HUES48 (cell line): ENCODE measurements at regions not wholly inside any gene's neighbourhood (a gene's known extent, or its start where the extent isn't known, plus 50 kb on each side); places are given as distances from the start of the nearest gene placed in this dataset.
A peak's percentile ranks its signal among the peaks of the same experiment; 100 is the strongest.

Experiments used
- H3K27ac ChIP-seq: one replicate; pipeline ENCODE4 v1.7.0; 2013; ENCODE audit warnings: low read depth, low read length, inconsistent platforms
- H3K27me3 ChIP-seq: 2 replicates; pipeline ENCODE4 v1.6.1; 2013; ENCODE audit warnings: mild to moderate bottlenecking, low read length; ENCODE audit not compliant: control insufficient read depth, insufficient read depth
- H3K36me3 ChIP-seq: 2 replicates; pipeline ENCODE4 v1.6.1; 2013; ENCODE audit warnings: low read length; ENCODE audit not compliant: control insufficient read depth, insufficient read depth
- H3K4me1 ChIP-seq: 2 replicates; pipeline ENCODE4 v1.6.1; 2013; ENCODE audit warnings: mild to moderate bottlenecking, low read length; ENCODE audit not compliant: control insufficient read depth, insufficient read depth
- H3K4me3 ChIP-seq: 2 replicates; pipeline ENCODE4 v1.5.1; 2013; ENCODE audit warnings: mild to moderate bottlenecking, low read depth, low read length
- H3K9ac ChIP-seq: 2 replicates; pipeline ENCODE4 v1.6.1; 2013; ENCODE audit warnings: mild to moderate bottlenecking, low read depth, low read length, moderate library complexity
- H3K9me3 ChIP-seq: 2 replicates; pipeline ENCODE4 v1.6.1; 2013; ENCODE audit warnings: low read length; ENCODE audit not compliant: control insufficient read depth, insufficient read depth

DNA sequence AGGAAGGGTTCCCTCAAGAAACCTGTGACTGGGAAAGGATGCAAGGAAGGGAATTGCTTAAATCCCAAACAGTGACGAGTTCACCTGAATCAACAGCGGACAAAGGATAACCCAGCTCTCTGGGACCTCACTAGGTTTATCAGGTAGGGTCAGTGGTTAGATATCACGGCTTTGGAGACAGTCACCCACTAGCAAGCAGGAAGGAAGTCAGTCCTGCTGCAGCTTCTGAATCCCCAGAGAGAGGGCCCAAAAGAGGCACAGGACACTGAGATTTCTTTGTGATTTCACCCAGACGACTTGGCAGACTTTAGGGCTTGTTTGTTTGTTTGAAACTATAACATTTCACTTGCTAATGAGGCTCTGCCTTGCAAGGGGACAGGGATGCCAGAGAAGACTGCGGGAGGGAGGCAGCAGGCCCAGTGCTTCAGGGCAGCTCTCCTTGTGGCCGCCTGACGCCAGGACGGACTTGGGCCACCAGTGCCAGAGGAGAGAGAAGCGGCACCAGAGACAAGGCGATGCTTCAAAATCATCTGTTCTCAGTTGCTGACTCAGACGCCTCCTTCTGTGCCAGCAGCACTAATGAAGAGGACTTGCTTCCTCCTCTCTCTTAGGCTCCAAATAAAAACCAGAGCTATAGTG lies 275.6 kb upstream of the SLC30A5 start:
- no peak overlapping the region for H3K9ac ChIP-seq
- no peaks in the 10 kb centered on the region for H3K9me3 ChIP-seq
- no peak overlapping the region for H3K4me3 ChIP-seq
- H3K27ac ChIP-seq = peak overlapping the region; percentile 6
- no peaks in the 10 kb centered on the region for H3K36me3 ChIP-seq
- H3K27me3 ChIP-seq = no peaks in the 10 kb centered on the region
- peaks cover 22% of the 10 kb centered on the region for H3K4me1 ChIP-seq

DNA sequence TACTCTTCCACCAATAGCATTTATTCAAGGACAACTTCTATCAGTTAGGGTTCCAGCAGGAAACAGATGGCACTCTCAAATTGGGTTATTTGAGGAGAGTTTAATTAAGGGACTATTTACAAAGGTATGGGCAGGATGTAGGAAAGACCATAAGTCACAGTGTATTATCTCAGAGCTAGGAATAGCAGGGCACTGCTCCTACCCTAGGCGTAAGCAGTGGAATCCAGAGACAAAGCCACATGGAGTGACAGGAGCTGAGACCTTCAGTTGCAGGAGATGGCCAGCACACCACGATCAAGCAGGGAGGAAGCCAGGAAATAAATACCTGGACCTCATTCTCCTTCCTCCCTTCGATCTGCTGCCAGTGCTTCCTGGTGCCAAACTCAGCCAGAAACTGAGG lies 274.9 kb upstream of the SLC30A5 start:
- Histone ChIP-seq H3K36me3 (no peaks in the 10 kb centered on the region), H3K4me1 (peaks cover 22% of the 10 kb centered on the region), H3K9ac (no peak overlapping the region), H3K4me3 (no peak overlapping the region), H3K27me3 (no peaks in the 10 kb centered on the region), H3K9me3 (no peaks in the 10 kb centered on the region), H3K27ac (no peak overlapping the region)

DNA sequence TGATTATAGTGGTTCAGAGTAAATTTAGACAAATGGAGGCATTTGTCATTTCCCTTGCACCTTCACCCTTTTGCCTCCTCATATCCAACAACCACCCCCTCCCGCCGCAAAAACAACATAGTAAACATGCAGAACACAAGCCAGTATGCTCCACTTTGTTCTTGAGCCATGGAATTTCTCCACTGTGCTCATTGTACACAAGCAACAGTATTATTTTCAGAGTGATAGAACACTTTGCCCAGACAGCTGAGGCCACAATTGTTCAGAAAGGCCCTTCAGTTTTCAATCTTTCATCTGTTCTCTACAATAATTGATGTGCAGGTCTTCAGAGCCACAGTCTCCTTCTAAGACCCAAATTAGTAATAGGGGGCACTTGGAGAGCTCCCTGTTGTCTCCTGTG lies 272.8 kb upstream of the SLC30A5 start:
- Histone ChIP-seq H3K27ac (no peak overlapping the region), H3K4me1 (peaks cover 17% of the 10 kb centered on the region), H3K36me3 (no peaks in the 10 kb centered on the region), H3K27me3 (no peaks in the 10 kb centered on the region), H3K4me3 (no peak overlapping the region), H3K9me3 (no peaks in the 10 kb centered on the region), H3K9ac (no peak overlapping the region)

DNA sequence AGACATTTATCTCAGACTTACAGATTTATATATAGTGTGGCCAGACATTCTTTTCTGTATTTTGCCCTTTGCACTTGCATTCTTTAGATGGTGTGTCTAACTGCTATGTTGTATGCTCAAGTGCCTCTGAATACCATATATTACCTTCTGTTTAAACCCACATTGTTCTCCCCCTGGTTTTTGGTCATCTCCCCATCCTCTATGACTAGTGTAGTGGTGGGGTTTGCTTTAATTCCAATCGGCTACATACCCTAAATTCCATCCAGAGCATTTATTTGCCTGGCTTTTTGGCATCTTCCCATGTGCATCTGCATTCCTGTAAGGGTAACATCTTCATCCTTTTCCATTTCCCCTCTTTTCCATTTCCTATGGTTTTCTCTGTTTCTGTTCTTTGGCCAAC lies 271.0 kb upstream of the SLC30A5 start:
- no peak overlapping the region for H3K9ac ChIP-seq
- no peaks in the 10 kb centered on the region for H3K36me3 ChIP-seq
- H3K4me1 ChIP-seq = peaks cover 9% of the 10 kb centered on the region
- H3K27ac ChIP-seq = no peak overlapping the region
- H3K9me3 ChIP-seq = no peaks in the 10 kb centered on the region
- H3K27me3 ChIP-seq = no peaks in the 10 kb centered on the region
- no peak overlapping the region for H3K4me3 ChIP-seq

DNA sequence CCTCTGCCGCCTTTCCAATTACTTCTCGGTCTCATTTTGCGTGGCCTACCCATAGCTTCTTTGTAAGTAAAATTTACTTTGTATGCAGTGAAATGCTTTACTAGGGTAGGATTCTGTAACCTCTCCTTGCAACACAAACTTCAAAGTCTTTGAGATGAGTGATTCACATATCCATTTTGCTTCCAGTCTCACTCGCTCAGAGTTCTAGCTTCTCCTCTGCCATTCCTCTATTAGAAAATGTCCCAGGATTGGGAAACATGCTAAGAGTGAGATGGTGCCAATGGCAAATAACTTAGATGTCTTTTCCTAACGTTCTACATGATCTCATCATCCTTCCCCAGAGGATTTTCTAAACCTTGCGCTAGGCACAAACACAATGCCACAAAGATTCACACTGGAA lies 270.5 kb upstream of the SLC30A5 start:
- no peaks in the 10 kb centered on the region for H3K36me3 ChIP-seq
- H3K9ac ChIP-seq = no peak overlapping the region
- H3K27me3 ChIP-seq = no peaks in the 10 kb centered on the region
- H3K4me1 ChIP-seq = peaks cover 4% of the 10 kb centered on the region
- no peak overlapping the region for H3K4me3 ChIP-seq
- no peaks in the 10 kb centered on the region for H3K9me3 ChIP-seq
- no peak overlapping the region for H3K27ac ChIP-seq

DNA sequence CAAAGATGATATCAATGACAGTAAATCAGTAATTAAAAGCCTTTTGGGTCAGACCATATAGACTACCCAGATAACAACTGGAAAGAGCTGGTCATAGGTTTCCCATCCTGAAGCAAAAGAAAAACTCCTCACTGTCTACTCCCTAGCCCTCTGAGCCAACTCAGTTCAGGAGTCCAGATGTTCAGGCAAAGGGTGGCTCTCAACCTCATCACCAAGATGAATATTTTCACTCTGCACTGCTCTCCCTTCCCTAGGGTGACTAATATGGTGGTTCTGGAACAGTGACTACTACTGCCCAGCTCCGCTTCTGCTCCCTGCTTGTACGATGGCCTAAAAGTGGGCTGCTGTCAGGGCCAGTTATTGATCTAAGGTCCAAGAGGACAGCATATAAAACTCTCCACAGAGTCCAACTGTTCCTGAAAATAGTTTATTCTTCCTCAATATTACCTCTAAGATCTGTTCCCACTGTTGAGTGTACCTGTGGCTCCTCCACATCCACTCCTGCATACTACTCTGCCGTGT lies 263.4 kb upstream of the SLC30A5 start:
- Histone ChIP-seq H3K27ac (no peak overlapping the region), H3K9me3 (no peaks in the 10 kb centered on the region), H3K27me3 (no peaks in the 10 kb centered on the region), H3K4me3 (no peak overlapping the region), H3K9ac (no peak overlapping the region), H3K36me3 (no peaks in the 10 kb centered on the region), H3K4me1 (peaks cover 7% of the 10 kb centered on the region)

DNA sequence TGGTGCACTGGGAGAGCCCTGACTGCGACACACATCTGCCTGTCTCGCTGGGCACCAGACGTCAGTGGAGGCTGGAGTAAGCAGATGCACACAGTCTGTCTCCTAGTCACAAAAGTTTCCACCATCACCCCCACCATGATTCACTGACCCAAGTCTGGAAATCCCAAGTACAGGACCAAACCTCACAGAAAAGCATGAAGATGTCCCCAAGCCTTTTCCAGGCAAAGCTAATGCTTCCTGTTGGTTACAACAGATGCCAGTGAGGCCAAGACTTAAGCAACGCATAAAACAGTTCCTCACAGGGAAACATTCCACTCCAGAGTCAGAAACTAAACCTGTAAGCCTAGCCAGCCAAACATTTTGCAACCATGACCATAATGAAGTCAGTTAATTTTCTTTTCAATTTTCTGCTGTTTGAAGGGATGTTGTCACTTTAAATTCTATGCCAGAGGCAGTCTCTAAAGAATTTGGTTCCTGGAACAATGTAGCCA lies 259.3 kb upstream of the SLC30A5 start:
- Histone ChIP-seq H3K4me3 (no peak overlapping the region), H3K9ac (no peak overlapping the region), H3K4me1 (peaks cover 7% of the 10 kb centered on the region), H3K36me3 (no peaks in the 10 kb centered on the region), H3K27me3 (no peaks in the 10 kb centered on the region), H3K9me3 (no peaks in the 10 kb centered on the region), H3K27ac (no peak overlapping the region)

DNA sequence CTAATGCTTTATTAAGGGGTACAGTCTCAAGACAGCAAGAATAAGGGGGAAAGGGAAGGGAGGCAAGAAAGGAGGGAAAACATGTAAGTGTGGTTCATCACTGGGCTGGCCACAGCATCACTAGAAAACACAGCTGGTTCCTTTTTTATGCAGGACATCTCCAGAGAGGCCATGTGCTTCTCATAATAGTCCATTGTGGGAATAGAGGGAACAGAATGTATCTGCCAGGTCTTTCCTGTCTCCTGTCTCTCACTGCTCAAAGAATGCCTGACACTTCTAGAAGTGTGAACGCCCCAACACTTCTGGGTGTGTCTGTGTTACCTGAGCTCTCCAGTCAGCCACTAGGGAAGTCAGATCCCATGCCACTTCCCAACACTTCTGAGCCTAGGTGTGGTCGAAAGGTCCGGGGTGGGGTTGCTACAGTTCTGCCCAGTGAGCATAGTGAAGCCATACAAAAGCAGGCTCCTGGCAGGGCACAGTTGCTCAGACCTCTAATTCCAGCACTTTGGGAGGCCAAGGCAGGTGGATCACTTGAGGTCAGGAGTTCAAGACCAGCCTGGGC lies 255.6 kb upstream of the SLC30A5 start:
- Histone ChIP-seq H3K4me3 (no peak overlapping the region), H3K9ac (no peak overlapping the region), H3K36me3 (no peaks in the 10 kb centered on the region), H3K9me3 (no peaks in the 10 kb centered on the region), H3K4me1 (peaks cover 7% of the 10 kb centered on the region), H3K27me3 (no peaks in the 10 kb centered on the region), H3K27ac (no peak overlapping the region)

DNA sequence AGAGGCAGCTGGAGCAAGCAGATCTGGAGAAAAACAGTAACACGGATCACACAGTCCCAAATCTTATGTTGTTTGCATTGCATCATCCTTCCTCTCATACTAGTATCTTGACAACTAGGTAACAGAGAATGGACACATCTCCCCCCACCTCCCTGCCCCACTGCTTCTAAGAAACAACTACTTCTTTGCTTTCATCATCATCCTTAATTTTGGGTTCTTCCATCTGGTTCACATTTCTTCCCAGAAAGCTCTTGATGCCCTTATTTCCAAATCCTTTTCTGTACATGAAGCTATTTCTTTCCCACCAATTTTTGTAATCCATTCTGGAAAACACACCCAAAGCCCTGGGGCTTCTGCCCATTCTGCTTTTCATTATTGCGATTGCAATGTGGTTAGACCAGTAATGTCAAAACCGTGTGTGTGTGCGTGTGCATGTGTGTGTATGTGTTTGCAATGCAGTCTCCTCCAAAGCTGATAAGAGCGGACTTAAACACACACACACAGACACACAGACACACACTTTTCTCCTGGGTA lies 254.7 kb upstream of the SLC30A5 start:
- Histone ChIP-seq H3K9me3 (no peaks in the 10 kb centered on the region), H3K27me3 (no peaks in the 10 kb centered on the region), H3K9ac (no peak overlapping the region), H3K4me3 (no peak overlapping the region), H3K27ac (no peak overlapping the region), H3K36me3 (no peaks in the 10 kb centered on the region), H3K4me1 (peaks cover 7% of the 10 kb centered on the region)

DNA sequence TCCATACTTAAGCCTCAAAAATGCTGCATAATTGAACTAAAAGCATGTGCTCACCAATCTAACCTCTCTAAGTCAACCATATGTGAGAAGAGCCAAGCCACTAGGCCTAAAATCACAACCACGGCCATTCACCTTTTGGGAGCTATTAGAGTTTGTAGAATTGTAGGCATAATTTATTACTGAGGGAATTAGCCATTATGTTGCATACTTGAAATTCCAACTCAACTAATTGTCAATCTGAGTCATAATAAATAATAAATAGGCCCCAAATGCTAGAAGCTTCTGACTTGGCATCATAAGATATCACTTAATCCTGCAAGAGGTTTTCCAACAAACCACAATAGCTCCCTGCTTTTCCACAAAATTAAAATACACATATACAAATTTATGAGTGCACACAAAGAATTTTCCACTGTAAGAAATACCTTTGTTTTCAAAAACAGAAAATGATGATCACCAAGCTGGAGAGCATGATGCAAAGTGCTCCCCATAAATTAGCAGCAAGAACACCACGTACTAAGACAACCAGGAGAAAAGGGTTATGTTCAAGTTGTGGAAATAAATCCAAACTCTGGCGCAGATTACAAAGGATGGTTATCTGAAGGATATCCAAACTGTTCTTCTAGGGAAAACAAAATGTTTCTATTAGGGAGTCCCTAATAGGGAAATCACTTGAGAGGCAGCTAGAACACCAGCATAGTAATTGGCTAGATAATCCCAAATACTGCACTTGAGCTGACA lies 250.0 kb upstream of the SLC30A5 start:
- peaks cover 6% of the 10 kb centered on the region; the same call in 1 of the 2 replicates for H3K4me1 ChIP-seq
- no peak overlapping the region for H3K27ac ChIP-seq
- H3K27me3 ChIP-seq = no peaks in the 10 kb centered on the region
- H3K9ac ChIP-seq = no peak overlapping the region
- H3K36me3 ChIP-seq = no peaks in the 10 kb centered on the region
- no peak overlapping the region for H3K4me3 ChIP-seq
- H3K9me3 ChIP-seq = no peaks in the 10 kb centered on the region

DNA sequence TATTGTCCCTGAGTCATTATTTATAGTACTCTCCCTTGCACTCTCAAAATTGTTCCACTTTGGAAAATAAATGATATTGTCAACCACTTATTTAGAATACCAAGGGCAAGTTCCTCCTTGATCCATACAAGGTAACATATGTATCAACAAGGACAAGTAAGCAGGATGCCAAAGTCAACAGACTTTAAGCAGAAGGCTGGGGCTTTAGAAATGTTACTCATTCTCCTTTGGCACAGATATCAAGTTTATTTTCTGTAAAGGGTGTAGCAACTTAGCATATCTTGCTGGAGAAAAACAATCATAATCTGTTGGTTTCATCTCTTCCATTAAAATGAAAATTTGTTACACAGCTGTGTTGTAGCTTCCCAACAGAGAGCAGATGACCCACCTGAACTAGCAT lies 248.7 kb upstream of the SLC30A5 start:
- Histone ChIP-seq H3K36me3 (no peaks in the 10 kb centered on the region), H3K4me1 (peaks cover 6% of the 10 kb centered on the region; the same call in 1 of the 2 replicates), H3K27ac (no peak overlapping the region), H3K9me3 (no peaks in the 10 kb centered on the region), H3K9ac (no peak overlapping the region), H3K4me3 (no peak overlapping the region), H3K27me3 (no peaks in the 10 kb centered on the region)
